GM23338 (cell line): ENCODE measurements at regions not wholly inside any gene's neighbourhood (a gene's known extent, or its start where the extent isn't known, plus 50 kb on each side); places are given as distances from the start of the nearest gene placed in this dataset.

ENCODE experiments used
- ATAC-seq: fragments of 200-7000 bp; cut with Tn5 transposase; 3 replicates; pipeline ENCODE4 v1.9.1; 2020
- DNase-seq: peaks from one replicate; pipeline ENCODE4 v3.0.0-alpha.2; 2015; ENCODE audit warnings: low spot score
- H2AFZ ChIP-seq: fragments of 200-600 bp; sonication (generic); 2 replicates; pipeline ENCODE4 v1.8.0; 2016; ENCODE audit warnings: antibody characterized with exemption, mild to moderate bottlenecking, moderate library complexity
- H3F3A ChIP-seq: fragments of 200-600 bp; sonication (generic); replicated peaks from 2 replicates; pipeline ENCODE4 v1.8.0; 2017; ENCODE audit warnings: antibody characterized with exemption, mixed run types, low read depth
- H3K27ac ChIP-seq: fragments of 200-600 bp; sonication (generic); 2 replicates; pipeline ENCODE4 v1.6.1; 2016; ENCODE audit warnings: low read depth
- H3K27me3 ChIP-seq: fragments of 200-600 bp; sonication (generic); 2 replicates; pipeline ENCODE4 v1.8.0; 2016; ENCODE audit warnings: mild to moderate bottlenecking, mixed run types, moderate library complexity; ENCODE audit not compliant: insufficient read depth
- H3K36me3 ChIP-seq: fragments of 200-600 bp; sonication (generic); 2 replicates; pipeline ENCODE4 v1.8.0; 2016; ENCODE audit warnings: mild to moderate bottlenecking; ENCODE audit not compliant: insufficient read depth
- H3K4me1 ChIP-seq: fragments of 200-600 bp; sonication (generic); 2 replicates; pipeline ENCODE4 v1.8.0; 2016; ENCODE audit warnings: mild to moderate bottlenecking, moderate library complexity; ENCODE audit not compliant: insufficient read depth
- H3K4me2 ChIP-seq: fragments of 200-600 bp; sonication (generic); 2 replicates; pipeline ENCODE4 v1.7.1; 2017; ENCODE audit warnings: mixed run types
- H3K4me3 ChIP-seq: fragments of 200-600 bp; sonication (generic); 2 replicates; pipeline ENCODE4 v1.6.1; 2016; ENCODE audit warnings: mixed run types
- H3K79me2 ChIP-seq: fragments of 200-600 bp; sonication (generic); replicated peaks from 2 replicates; pipeline ENCODE4 v1.8.0; 2017; ENCODE audit warnings: mild to moderate bottlenecking; ENCODE audit not compliant: insufficient read depth
- H3K9me2 ChIP-seq: fragments of 200-600 bp; sonication (generic); 2 replicates; pipeline ENCODE4 v1.8.0; 2017; ENCODE audit not compliant: insufficient read depth
- H4K20me1 ChIP-seq: fragments of 200-600 bp; sonication (generic); replicated peaks from 2 replicates; pipeline ENCODE4 v1.8.0; 2017; ENCODE audit warnings: mild to moderate bottlenecking; ENCODE audit not compliant: insufficient read depth
- H3K27ac Mint-ChIP-seq: 2 replicates; pipeline ENCODE4 v1.8.0; 2020; ENCODE audit warnings: inconsistent platforms, mild to moderate bottlenecking, moderate library complexity, mixed read lengths
- H3K27me3 Mint-ChIP-seq: 3 replicates; pipeline ENCODE4 v1.8.0; 2022; ENCODE audit warnings: low read depth, mild to moderate bottlenecking, moderate library complexity, mixed read lengths, inconsistent platforms; ENCODE audit not compliant: insufficient read depth, poor library complexity
- H3K36me3 Mint-ChIP-seq: 3 replicates; pipeline ENCODE4 v1.8.0; 2021; ENCODE audit warnings: low read depth, mild to moderate bottlenecking, inconsistent platforms, moderate library complexity, mixed read lengths
- H3K4me1 Mint-ChIP-seq: 3 replicates; pipeline ENCODE4 v1.8.0; 2020; ENCODE audit warnings: mild to moderate bottlenecking, inconsistent platforms, mixed read lengths
- H3K4me3 Mint-ChIP-seq: 3 replicates; pipeline ENCODE4 v1.8.0; 2021; ENCODE audit warnings: moderate library complexity, mild to moderate bottlenecking, inconsistent platforms, mixed read lengths
- H3K9me3 Mint-ChIP-seq: 3 replicates; pipeline ENCODE4 v1.8.0; 2020; ENCODE audit warnings: moderate library complexity, mild to moderate bottlenecking, inconsistent platforms, mixed read lengths
- CREB1 ChIP-seq: fragments of 250-450 bp; sonication (Bioruptor Pico); IDR thresholded peaks from 2 replicates; pipeline ENCODE4 v1.5.0; 2020; ENCODE audit warnings: low read depth, mild to moderate bottlenecking, moderate library complexity
- EZH2phosphoT487 ChIP-seq: fragments of 200-600 bp; sonication (generic); IDR thresholded peaks from one replicate; pipeline ENCODE4 v1.8.1; 2018; ENCODE audit warnings: antibody characterized with exemption; ENCODE audit not compliant: unreplicated experiment
- JUNB ChIP-seq: IDR thresholded peaks from one replicate; pipeline ENCODE4 v1.6.1; 2016; ENCODE audit warnings: antibody characterized with exemption; ENCODE audit not compliant: unreplicated experiment
- POLR2AphosphoS5 ChIP-seq: IDR thresholded peaks from 2 replicates; pipeline ENCODE4 v1.6.1; 2016; ENCODE audit warnings: antibody characterized with exemption, low read depth
- STAT1 ChIP-seq: IDR thresholded peaks from one replicate; pipeline ENCODE4 v1.6.1; 2016; ENCODE audit warnings: antibody characterized with exemption; ENCODE audit not compliant: unreplicated experiment
- ZNF114 ChIP-seq: fragments of 250-450 bp; sonication (Bioruptor Pico); IDR thresholded peaks from 2 replicates; pipeline ENCODE4 v1.5.0; 2020; ENCODE audit warnings: mild to moderate bottlenecking, moderate library complexity
- ZNF331 ChIP-seq: fragments of 250-450 bp; sonication (Bioruptor Pico); IDR thresholded peaks from 2 replicates; pipeline ENCODE4 v1.5.0; 2020; ENCODE audit warnings: low read depth, mild to moderate bottlenecking, moderate library complexity
- TF ChIP-seq, protein P1 (sequence below), 2 experiments: fragments of 200-600 bp in 1 of 2; sonication (generic) in 1 of 2; conservative IDR thresholded peaks; 2 replicates each; pipeline versions ENCODE4 v1.5.1 to v1.6.1; 2016 to 2017; ENCODE audit warnings: antibody characterized with exemption in 2 of 2, low read depth in 2 of 2, mild to moderate bottlenecking in 2 of 2, moderate library complexity in 1 of 2
- TF ChIP-seq, protein P2 (sequence below): fragments of 250-450 bp; sonication (Bioruptor Pico); IDR thresholded peaks from 2 replicates; pipeline ENCODE4 v1.5.0; 2020; ENCODE audit warnings: mild to moderate bottlenecking, moderate library complexity

DNA sequence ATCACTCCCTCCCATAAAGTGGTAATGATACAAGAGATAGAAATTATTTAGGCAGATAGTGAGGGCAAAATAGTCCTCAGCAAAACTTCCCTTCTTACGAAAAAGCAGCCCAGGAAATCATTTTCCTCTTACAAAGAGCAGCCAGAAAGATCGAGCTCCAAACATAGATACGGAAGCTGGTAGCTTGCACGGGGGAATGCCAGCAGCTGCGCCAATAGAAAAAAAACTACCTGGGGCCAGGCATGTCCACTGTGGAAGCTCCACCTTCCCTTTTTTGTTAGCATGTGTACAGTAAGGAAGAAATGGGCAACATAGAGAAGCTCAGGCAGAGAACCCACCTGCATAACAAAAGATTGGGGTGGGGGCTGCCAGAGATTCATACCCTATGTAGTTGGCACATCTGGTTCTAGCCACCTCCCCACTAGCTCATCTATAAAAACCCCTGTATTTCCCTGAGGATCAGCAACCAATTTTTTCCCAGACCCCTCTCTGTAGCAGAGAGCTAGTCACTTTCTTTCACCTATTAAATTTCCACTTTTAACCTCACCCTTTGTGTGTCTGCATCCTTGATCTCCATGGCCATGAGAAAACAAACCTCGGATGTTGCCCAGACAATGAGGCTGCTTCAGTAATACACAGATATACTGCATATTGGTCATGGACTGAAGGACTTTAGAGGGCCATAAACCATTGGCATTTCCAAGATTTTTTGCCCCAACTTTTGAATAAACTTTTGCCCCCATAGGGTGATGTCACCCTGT, 52.1 kb downstream of the SOD2 start:
- DNase-seq, result no peak

More for the DNA sequence above, 52.1 kb downstream of the SOD2 start:
- no peak for ATAC-seq
- no peaks in the 10 kb centered on the region for H3K27me3 ChIP-seq
- no peaks in the 10 kb centered on the region for H3K36me3 ChIP-seq
- no peak overlapping the region for H3K4me2 ChIP-seq
- H3K27ac ChIP-seq, result no peak overlapping the region
- H3K4me1 ChIP-seq, result no peaks in the 10 kb centered on the region; the same call in 1 of the 2 replicates
- H3K4me1 Mint-ChIP-seq, result no peaks in the 10 kb centered on the region
- TF ChIP-seq STAT1, result no peak
- TF ChIP-seq ZNF114 (CRISPR knock-in tag), result no peak
- no peak for TF ChIP-seq JUNB
- TF ChIP-seq, protein P1, sequence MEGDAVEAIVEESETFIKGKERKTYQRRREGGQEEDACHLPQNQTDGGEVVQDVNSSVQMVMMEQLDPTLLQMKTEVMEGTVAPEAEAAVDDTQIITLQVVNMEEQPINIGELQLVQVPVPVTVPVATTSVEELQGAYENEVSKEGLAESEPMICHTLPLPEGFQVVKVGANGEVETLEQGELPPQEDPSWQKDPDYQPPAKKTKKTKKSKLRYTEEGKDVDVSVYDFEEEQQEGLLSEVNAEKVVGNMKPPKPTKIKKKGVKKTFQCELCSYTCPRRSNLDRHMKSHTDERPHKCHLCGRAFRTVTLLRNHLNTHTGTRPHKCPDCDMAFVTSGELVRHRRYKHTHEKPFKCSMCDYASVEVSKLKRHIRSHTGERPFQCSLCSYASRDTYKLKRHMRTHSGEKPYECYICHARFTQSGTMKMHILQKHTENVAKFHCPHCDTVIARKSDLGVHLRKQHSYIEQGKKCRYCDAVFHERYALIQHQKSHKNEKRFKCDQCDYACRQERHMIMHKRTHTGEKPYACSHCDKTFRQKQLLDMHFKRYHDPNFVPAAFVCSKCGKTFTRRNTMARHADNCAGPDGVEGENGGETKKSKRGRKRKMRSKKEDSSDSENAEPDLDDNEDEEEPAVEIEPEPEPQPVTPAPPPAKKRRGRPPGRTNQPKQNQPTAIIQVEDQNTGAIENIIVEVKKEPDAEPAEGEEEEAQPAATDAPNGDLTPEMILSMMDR (conservative IDR thresholded peaks at IDR 0.05; ENCODE audit: low read depth in 2 of 2), result no peak
- no peak for TF ChIP-seq CREB1 (CRISPR knock-in tag)
- TF ChIP-seq, protein P2, sequence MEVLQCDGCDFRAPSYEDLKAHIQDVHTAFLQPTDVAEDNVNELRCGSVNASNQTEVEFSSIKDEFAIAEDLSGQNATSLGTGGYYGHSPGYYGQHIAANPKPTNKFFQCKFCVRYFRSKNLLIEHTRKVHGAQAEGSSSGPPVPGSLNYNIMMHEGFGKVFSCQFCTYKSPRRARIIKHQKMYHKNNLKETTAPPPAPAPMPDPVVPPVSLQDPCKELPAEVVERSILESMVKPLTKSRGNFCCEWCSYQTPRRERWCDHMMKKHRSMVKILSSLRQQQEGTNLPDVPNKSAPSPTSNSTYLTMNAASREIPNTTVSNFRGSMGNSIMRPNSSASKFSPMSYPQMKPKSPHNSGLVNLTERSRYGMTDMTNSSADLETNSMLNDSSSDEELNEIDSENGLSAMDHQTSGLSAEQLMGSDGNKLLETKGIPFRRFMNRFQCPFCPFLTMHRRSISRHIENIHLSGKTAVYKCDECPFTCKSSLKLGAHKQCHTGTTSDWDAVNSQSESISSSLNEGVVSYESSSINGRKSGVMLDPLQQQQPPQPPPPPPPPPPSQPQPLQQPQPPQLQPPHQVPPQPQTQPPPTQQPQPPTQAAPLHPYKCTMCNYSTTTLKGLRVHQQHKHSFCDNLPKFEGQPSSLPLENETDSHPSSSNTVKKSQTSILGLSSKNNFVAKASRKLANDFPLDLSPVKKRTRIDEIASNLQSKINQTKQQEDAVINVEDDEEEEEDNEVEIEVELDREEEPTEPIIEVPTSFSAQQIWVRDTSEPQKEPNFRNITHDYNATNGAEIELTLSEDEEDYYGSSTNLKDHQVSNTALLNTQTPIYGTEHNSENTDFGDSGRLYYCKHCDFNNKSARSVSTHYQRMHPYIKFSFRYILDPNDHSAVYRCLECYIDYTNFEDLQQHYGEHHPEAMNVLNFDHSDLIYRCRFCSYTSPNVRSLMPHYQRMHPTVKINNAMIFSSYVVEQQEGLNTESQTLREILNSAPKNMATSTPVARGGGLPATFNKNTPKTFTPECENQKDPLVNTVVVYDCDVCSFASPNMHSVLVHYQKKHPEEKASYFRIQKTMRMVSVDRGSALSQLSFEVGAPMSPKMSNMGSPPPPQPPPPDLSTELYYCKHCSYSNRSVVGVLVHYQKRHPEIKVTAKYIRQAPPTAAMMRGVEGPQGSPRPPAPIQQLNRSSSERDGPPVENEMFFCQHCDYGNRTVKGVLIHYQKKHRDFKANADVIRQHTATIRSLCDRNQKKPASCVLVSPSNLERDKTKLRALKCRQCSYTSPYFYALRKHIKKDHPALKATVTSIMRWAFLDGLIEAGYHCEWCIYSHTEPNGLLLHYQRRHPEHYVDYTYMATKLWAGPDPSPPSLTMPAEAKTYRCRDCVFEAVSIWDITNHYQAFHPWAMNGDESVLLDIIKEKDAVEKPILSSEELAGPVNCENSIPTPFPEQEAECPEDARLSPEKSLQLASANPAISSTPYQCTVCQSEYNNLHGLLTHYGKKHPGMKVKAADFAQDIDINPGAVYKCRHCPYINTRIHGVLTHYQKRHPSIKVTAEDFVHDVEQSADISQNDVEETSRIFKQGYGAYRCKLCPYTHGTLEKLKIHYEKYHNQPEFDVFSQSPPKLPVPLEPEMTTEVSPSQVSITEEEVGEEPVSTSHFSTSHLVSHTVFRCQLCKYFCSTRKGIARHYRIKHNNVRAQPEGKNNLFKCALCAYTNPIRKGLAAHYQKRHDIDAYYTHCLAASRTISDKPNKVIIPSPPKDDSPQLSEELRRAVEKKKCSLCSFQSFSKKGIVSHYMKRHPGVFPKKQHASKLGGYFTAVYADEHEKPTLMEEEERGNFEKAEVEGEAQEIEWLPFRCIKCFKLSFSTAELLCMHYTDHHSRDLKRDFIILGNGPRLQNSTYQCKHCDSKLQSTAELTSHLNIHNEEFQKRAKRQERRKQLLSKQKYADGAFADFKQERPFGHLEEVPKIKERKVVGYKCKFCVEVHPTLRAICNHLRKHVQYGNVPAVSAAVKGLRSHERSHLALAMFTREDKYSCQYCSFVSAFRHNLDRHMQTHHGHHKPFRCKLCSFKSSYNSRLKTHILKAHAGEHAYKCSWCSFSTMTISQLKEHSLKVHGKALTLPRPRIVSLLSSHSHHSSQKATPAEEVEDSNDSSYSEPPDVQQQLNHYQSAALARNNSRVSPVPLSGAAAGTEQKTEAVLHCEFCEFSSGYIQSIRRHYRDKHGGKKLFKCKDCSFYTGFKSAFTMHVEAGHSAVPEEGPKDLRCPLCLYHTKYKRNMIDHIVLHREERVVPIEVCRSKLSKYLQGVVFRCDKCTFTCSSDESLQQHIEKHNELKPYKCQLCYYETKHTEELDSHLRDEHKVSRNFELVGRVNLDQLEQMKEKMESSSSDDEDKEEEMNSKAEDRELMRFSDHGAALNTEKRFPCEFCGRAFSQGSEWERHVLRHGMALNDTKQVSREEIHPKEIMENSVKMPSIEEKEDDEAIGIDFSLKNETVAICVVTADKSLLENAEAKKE (CRISPR knock-in tag), result no peak
- no peak for TF ChIP-seq EZH2phosphoT487
- TF ChIP-seq POLR2AphosphoS5, result no peak
- TF ChIP-seq ZNF331 (CRISPR knock-in tag), result no peak
- no peak overlapping the region for H3K4me3 Mint-ChIP-seq
- no peaks in the 10 kb centered on the region for H3K9me2 ChIP-seq
- no peak overlapping the region for H3K4me3 ChIP-seq
- H3K79me2 ChIP-seq, result no peaks in the 10 kb centered on the region
- peaks cover 35% of the 10 kb centered on the region for H3K9me3 Mint-ChIP-seq
- no peak overlapping the region for H2AFZ ChIP-seq
- no peaks in the 10 kb centered on the region for H4K20me1 ChIP-seq
- H3F3A ChIP-seq, result no peaks in the 10 kb centered on the region
- peaks cover 21% of the 10 kb centered on the region; the same call in 2 of the 3 replicates for H3K36me3 Mint-ChIP-seq
- H3K27me3 Mint-ChIP-seq, result peaks cover 2% of the 10 kb centered on the region
- no peak overlapping the region for H3K27ac Mint-ChIP-seq
